ENCODE measurements at regions not wholly inside any gene's neighbourhood (a gene's known extent, or its start where the extent isn't known, plus 50 kb on each side); places are given as distances from the start of the nearest gene placed in this dataset.

DNA sequence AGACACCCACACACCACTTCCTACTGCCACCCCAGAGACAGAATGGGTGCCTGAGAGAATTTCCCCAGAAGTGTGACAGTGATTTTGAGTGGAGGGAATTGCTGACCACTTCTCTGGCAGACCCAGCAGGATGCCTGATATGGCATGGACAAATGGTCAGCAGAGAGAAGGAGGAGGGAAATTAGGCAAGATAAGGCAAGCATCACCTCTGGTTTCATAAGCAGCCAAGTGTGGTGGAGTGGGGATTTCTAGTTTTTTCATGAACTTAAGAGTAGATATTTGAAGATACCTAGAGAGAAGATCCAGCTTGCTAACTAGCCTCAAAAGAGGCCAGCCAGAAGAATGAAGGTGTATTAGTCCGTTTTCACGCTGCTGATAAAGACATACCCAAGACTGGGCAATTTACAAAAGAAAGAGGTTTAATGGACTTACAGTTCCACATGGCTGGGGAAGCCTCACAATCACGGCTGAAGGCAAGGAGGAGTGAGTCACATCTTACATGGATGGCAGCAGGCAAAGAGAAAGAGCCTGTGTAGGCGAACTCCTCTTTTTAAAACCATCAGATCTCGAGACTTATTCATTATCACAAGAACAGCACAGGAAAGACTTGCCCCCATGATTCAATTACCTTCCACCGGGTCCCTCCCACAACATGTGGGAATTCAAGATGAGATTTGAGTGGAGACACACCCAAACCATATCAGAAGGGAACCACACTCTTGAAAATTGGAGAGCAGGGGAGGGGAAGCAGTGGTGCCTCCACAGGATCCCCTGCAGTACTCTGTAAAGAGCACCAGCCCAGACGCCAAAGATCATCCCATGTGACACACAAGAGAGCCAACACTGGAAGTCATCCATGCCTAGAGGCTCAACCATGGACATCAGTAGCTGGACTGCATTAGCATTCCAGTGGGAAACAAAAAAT is 64.2 kb downstream of the RBM43 start:
- DNase-seq (ENCODE audit: low spot score), result no peak

GRCh38 chr2:151193576-151193975 is 68.1 kb downstream of the RBM43 start:
- no peak for DNase-seq (ENCODE audit: low spot score)

DNA sequence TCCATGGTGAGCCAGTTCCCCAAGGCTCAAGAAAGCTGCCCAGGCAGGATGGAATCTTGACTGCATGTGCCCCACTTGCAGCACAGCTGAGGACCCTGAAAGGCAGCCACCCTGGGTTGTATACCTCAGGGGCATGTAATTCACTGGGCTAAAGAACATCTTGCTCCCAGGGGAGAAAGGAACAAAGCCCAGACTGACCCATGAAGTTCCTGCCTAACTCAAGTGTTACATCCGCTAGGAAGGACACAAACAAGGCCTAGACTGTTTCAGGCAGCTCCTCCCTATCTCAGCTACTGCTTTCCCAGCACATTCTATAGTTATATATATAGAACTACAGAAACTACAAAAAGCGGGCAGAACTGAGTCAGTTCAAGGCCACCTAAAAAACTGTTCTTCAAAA is 69.0 kb downstream of the RBM43 start:
- no peak for DNase-seq (ENCODE audit: low spot score)

DNA sequence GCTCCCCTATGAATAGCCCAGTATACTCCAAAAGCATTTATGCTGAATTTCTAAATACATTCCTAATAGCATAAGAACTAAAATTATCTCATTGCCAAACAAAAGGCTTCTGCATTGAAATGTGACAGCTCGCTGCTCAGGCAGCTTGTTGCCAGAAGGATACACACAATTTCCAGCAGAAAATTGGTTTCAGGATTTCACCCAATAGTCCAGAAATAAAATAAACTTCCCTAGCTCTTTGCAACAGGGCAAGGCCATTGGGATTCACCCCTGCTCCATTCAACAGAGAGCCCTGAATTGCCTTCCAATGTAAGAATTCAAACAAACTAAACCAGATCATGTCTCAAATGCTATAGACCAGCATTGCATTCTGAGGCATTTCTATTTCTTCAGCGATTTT is 70.7 kb downstream of the RBM43 start:
- no peak for DNase-seq (ENCODE audit: low spot score)

GRCh38 chr2:151189125-151189524 is 72.5 kb downstream of the RBM43 start:
- no peak for DNase-seq (ENCODE audit: low spot score)

GRCh38 chr2:151186011-151186410 is 75.7 kb downstream of the RBM43 start:
- DNase-seq (ENCODE audit: low spot score), result no peak

DNA sequence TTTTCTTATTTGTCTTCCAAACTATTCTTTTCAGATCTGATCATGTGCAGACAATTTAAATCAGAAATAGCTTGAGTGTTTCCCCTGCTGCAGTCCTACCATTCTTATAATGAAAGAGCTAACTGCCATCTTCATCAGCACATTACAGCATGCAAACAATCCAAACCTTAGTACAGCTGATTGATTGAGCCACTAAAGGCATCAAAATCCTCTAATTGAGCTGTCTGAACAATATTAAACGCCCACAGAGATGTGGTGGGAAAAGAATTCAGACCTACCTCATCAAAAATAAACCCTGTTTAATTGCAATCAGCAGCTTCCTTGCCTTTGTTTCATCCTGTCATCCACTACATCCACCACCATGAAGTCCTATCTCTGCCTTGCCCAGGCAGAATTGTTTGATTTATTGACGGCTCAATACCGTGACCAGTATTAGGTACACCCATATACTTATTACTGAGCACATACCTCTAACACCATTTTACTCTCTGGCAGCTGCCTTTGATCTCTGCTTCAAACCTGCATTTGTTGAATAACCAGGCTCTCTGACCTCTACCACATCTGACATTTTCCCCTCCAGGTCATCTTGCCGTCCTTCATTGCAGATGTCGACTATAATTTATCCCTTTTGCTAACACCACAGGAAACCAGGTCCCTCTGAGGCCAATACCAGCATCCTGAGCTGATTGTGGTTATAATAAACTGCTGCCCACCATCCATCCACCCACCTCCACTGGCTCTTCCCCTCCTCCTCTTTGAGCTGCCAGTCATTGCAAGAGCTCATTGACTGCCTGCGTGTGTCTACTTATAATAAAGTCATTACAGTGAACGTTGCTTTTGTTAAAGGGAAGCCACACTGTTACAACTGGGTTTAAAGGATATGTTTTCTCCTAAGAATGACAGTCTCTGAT is 78.5 kb downstream of the RBM43 start:
- no peak for DNase-seq (ENCODE audit: low spot score)

DNA sequence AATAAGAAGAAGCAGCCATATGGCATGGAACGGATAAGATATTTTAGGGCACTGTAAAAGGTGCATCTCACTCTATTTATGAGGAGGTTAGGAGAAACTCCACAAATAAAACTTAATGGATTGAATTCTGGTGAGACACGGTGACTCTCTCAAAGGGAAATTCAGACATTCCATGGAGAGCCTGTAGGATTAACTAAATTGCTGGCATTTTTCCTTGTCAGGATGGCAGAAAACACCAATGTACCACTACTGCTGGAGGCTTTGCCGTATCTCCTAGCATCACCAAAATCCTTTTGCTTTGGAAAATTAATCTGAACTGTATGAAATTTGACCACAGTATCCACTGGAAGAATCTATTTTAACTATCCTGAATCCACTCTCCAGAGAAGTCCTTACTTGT is 79.3 kb downstream of the RBM43 start:
- no peak for DNase-seq (ENCODE audit: low spot score)

DNA sequence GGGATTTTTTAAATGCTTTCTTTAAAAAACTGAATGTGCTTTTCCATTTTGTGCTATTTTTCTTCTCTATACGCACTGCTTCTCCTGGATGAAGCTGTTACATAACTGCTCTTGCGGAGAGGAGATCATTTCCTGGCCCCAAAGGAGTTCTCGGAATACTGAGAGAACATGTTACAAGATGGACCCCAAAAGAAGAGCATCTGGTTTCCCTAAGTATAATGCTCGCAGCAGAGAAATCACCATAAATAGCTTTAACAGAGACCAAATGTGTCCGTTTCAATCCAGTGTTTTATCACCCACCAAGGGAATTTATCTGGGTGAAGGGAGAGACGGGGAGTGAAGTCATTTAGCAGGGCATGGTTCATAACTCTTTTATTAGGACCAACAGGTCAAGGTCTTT is 80.1 kb downstream of the RBM43 start:
- DNase-seq (ENCODE audit: low spot score), result no peak

DNA sequence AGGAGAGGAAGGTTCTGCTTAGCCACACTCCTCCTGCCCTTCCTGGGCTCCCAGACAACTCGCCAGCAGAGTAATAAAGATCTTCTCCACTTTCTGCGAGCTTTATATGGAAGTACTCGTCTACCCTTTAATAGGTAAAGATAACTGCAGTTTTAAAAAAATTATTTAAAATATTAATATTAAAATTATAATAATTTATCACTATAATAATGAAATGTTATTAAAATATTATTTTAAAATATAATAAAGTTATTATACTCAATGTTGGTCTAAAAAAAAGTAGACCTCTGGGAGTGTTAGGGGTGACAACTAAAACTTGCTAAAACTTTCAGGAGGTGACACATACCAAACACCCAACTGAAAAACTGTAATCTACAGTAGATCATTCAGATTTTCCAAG is 81.5 kb downstream of the RBM43 start:
- DNase-seq (ENCODE audit: low spot score), result no peak

DNA sequence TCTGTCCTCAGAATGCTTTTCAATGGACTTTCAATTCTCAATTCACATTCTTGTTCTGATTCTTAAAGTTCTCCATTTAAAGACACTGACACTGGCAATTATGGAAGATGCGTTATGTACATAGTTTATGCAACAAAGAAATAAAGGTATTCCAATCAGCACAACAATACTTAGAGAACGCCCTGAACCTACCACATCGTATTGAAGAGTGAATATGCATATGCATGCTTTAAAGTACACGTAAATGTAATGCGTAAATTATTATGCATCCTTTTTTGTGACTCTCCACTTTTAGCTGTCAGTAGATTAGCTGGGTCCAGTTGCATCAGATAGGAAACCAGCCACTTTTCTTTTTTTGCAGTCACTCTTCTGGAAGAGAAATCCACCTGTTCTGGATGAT is 83.5 kb downstream of the RBM43 start:
- no peak for DNase-seq (ENCODE audit: low spot score)

- no peak for DNase-seq (ENCODE audit: low spot score)
These were observed 83.9 kb downstream of the RBM43 start for GRCh38 chr2:151177756-151178155.

- no peak for DNase-seq (ENCODE audit: low spot score)
These were observed 85.0 kb downstream of the RBM43 start for GRCh38 chr2:151176661-151177060.

GRCh38 chr2:151175864-151176263 is 85.8 kb downstream of the RBM43 start:
- no peak for DNase-seq (ENCODE audit: low spot score)

DNA sequence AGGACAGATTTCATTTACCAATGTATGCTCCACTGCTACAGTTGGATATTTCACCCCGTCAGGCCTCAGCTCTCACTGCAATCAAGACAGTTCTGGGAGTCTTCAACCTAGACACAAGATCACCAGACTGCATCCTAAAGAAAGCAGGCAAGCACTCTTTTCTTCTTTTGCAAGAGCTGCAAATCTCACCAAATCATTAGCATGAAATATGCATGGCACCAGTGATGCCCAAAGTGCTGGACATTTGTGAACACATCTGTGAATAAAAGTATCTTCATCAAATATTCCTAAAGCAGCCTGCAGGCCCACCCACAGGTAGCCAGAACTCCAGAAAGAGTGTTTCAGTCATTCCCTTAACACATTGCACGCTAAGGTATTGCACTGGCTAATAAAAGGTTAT is 87.5 kb downstream of the RBM43 start:
- DNase-seq (ENCODE audit: low spot score), result no peak

- no peak for DNase-seq (ENCODE audit: low spot score)
These were observed 90.5 kb downstream of the RBM43 start for GRCh38 chr2:151171186-151171585.

DNA sequence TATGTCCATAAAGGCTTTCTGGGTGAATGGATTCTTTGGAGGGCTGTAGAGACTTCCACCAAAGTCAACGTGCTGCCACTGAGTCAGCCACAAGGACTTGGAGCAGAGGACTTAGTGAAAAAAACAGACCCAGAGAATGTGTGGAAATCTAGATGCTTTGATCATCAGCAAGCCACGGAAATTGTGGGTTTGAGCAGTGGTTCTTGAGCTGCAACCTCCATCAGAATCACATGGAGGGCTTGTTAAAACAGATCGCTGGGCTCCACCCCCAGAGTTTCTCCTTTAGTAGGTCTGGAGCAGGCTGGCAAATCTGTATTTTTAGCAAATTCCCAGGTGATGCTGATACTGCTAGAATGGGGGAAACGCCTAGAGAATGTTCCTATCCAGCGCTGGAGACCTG is 95.3 kb downstream of the RBM43 start:
- no peak for DNase-seq (ENCODE audit: low spot score)

DNA sequence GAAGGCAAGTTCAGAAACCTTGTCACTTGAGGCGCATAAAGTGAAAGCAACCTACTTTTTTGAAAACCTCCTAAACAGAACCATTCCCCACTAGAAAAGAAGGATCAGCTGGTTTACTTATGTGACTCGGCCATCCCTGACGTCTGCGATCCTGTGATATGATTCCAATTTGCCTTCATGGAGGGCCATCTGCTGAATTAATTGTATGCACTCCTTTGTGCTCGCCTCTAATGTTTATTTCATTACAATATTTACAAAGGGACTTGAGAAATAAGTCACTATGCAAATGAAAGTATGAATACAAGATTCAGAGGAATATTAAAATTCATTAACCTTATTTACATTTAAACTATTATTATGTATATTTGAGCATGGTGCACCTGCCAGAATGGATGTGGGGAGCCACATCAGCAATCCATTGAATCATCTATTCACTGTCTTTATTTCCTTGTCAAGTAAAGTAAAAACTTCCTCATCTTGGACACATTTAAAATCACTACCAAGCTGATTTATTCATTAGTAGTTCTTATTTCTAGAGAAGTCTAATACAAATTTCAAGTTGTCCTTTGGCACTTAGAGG is 96.5 kb downstream of the RBM43 start:
- DNase-seq (ENCODE audit: low spot score), result no peak

DNA sequence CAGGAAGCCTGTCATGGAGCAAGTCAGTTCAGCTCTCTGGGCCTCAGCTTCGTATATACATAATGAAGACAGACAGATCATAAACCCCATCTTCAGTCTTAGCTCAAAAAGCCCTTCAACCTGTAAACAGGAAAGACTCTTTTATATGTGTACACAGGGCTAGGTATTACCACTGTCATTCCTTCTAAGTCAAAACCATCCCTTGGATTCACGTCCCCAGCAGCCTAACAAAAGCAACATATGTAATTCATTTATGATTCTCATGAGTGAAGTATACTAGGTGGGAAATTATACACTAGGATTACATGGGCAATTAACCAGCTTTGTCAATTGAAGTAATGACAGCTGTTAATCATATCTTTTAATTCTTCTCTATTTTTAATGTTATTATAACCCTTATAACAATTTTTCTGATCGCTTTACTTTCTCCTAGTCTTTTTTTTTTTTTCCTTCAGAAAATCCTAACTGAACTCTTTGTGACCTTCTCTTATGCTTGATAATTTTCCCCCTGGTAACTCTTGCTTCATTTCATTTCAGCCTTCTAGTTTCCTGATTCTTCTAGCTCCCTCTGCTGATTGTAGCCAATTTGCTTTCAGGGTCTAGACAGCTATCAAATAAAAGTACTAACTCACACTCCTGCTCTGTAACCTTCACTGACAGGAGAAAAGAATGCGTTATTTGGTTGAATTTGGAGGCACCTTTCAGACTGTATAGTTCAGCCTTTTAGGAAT is 99.7 kb downstream of the RBM43 start:
- no peak for DNase-seq (ENCODE audit: low spot score)

GRCh38 chr2:151159109-151159662 is 102.5 kb downstream of the RBM43 start:
- no peak for DNase-seq (ENCODE audit: low spot score)

DNA sequence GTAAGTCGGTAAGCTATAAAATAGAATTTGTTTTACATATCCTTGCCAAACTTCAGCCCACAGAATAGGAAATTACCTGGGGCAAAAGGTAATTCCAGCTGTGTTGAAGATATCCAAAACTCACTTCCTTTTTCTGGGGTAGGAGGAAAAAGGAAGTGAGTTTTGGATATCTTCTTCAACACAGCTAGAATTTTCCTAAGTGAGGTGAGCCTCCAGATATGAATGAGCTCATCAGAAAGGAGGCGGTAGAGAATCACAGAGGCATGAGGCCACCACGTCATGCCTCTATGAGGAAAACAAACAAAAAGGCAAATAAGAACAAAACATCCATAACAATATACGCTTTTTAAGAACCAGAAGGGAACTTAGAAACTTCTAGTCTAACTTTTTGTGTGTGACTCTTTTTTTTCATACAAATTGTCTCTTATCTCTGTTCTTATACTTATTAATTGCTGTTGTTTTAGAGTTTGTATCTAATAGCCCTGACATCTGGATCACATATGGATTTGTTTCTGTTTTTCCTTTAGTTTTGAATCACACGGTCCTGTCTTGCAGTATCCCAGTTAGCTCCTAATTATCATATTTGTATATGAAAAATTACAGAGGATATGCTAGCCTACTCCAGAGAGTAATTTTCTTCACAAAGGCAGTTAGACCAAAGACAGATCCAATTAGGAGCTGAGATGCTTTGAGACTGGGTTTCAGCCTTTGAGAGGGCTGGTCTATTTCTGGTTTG is 104.5 kb downstream of the RBM43 start:
- no peak for DNase-seq (ENCODE audit: low spot score)

All from kidney capillary endothelial cell (primary cell).